Peyer's patch (tissue), 4 donors: ENCODE measurements at regions not wholly inside any gene's neighbourhood (a gene's known extent, or its start where the extent isn't known, plus 50 kb on each side); places are given as distances from the start of the nearest gene placed in this dataset.

Source experiments
- DNase-seq, 3 donors: peaks; one replicate each; pipeline ENCODE4 v3.0.0-alpha.2; 2017 to 2019
- H3K27ac ChIP-seq, 4 donors: fragments of 200-600 bp; sonication (generic); one replicate each; pipeline ENCODE4 v1.5.1; 2016 to 2019
- H3K27me3 ChIP-seq, 2 donors: fragments of 200-600 bp; sonication (generic); one replicate each; pipeline ENCODE4 v1.5.1; 2019
- H3K36me3 ChIP-seq, 3 donors: fragments of 200-600 bp; sonication (generic); one replicate each; pipeline ENCODE4 v1.5.1; 2016 to 2019
- H3K4me1 ChIP-seq, 4 donors: fragments of 200-600 bp; sonication (generic); one replicate each; pipeline ENCODE4 v1.5.1; 2016 to 2019
- H3K4me3 ChIP-seq, 4 donors: fragments of 200-600 bp; sonication (generic); 1 replicate in 3 of 4; 2 replicates in 1 of 4; pipeline ENCODE4 v1.5.1; 2016 to 2019; ENCODE audit warnings: mild to moderate bottlenecking in 1 of 4
- H3K9me3 ChIP-seq, 4 donors: fragments of 200-600 bp; sonication (generic); one replicate each; pipeline ENCODE4 v1.5.1; 2016 to 2019; ENCODE audit warnings: mild to moderate bottlenecking in 1 of 4
- CTCF ChIP-seq, 6 experiments: fragments of 450-650 bp in 4 of 6; fragments of 200-600 bp in 2 of 6; sonication (generic) in 1 of 6; IDR thresholded peaks; one replicate each; pipeline ENCODE4 v1.5.1; 2017 to 2019; ENCODE audit warnings: antibody characterized with exemption in 6 of 6, mild to moderate bottlenecking in 3 of 6, moderate library complexity in 1 of 6
- POLR2A ChIP-seq, 2 donors: fragments of 450-650 bp; IDR thresholded peaks; one replicate each; pipeline ENCODE4 v1.5.1; 2017; ENCODE audit warnings: antibody characterized with exemption in 2 of 2, mild to moderate bottlenecking in 2 of 2, moderate library complexity in 2 of 2

GRCh38 chr5:171607863-171608262 is 177.8 kb upstream of the SMIM23 start:
- H3K4me3 ChIP-seq: no peak overlapping the region
- no peak overlapping the region for H3K27ac ChIP-seq
- no peaks in the 10 kb centered on the region for H3K4me1 ChIP-seq
- DNase-seq: no peak
- H3K36me3 ChIP-seq: no peaks in the 10 kb centered on the region
- no peaks in the 10 kb centered on the region for H3K9me3 ChIP-seq
- H3K27me3 ChIP-seq: no peaks in the 10 kb centered on the region
- TF ChIP-seq CTCF (IDR thresholded peaks at IDR 0.05) (no peak), POLR2A (IDR thresholded peaks at IDR 0.05) (no peak)

GRCh38 chr5:171609806-171610452 is 175.7 kb upstream of the SMIM23 start:
- no peaks in the 10 kb centered on the region for H3K27me3 ChIP-seq
- no peaks in the 10 kb centered on the region for H3K36me3 ChIP-seq
- H3K27ac ChIP-seq: no peak overlapping the region
- no peak overlapping the region for H3K4me3 ChIP-seq
- no peaks in the 10 kb centered on the region for H3K4me1 ChIP-seq
- H3K9me3 ChIP-seq: no peaks in the 10 kb centered on the region
- DNase-seq: peak in 1 of 3 donors; percentile 3
- TF ChIP-seq POLR2A (IDR thresholded peaks at IDR 0.05) (no peak), CTCF (IDR thresholded peaks at IDR 0.05) (no peak)

- Histone ChIP-seq H3K27ac (no peak overlapping the region), H3K36me3 (no peaks in the 10 kb centered on the region), H3K27me3 (no peaks in the 10 kb centered on the region), H3K9me3 (no peaks in the 10 kb centered on the region), H3K4me3 (no peak overlapping the region), H3K4me1 (no peaks in the 10 kb centered on the region)
- no peak for DNase-seq
- TF ChIP-seq POLR2A (IDR thresholded peaks at IDR 0.05) (no peak), CTCF (IDR thresholded peaks at IDR 0.05) (no peak)
These were observed 174.9 kb upstream of the SMIM23 start for GRCh38 chr5:171610686-171611085.

- TF ChIP-seq POLR2A (IDR thresholded peaks at IDR 0.05) (no peak), CTCF (IDR thresholded peaks at IDR 0.05) (no peak)
- H3K27me3 ChIP-seq: no peaks in the 10 kb centered on the region
- H3K27ac ChIP-seq: no peak overlapping the region
- H3K9me3 ChIP-seq: no peaks in the 10 kb centered on the region
- no peaks in the 10 kb centered on the region for H3K4me1 ChIP-seq
- no peak overlapping the region for H3K4me3 ChIP-seq
- DNase-seq: no peak
- no peaks in the 10 kb centered on the region for H3K36me3 ChIP-seq
These were observed 172.9 kb upstream of the SMIM23 start for GRCh38 chr5:171612749-171613148.

GRCh38 chr5:171614511-171614910 is 171.1 kb upstream of the SMIM23 start:
- no peaks in the 10 kb centered on the region for H3K4me1 ChIP-seq
- no peak for TF ChIP-seq CTCF (IDR thresholded peaks at IDR 0.05)
- no peak for TF ChIP-seq POLR2A (IDR thresholded peaks at IDR 0.05)
- H3K9me3 ChIP-seq: no peaks in the 10 kb centered on the region
- no peak overlapping the region for H3K4me3 ChIP-seq
- no peak for DNase-seq
- no peak overlapping the region for H3K27ac ChIP-seq
- no peaks in the 10 kb centered on the region for H3K27me3 ChIP-seq
- no peaks in the 10 kb centered on the region for H3K36me3 ChIP-seq
